IMR-90 (cell line): ENCODE measurements at regions not wholly inside any gene's neighbourhood (a gene's known extent, or its start where the extent isn't known, plus 50 kb on each side); places are given as distances from the start of the nearest gene placed in this dataset.

ENCODE experiments used
- ATAC-seq: fragments of 200-7000 bp; cut with Tn5 transposase; 2 replicates; pipeline ENCODE4 v1.9.1; 2020; ENCODE audit warnings: low read depth, mild to moderate bottlenecking, moderate library complexity
- BruUV-seq: library from RNA; stranded (reverse); fragments of 400-500 nt; replicated peaks from 2 replicates; lab custom pipeline; 2021; lab: Mats Ljungman, UMichigan
- CTCF ChIA-PET: fragments of 300-600 bp; formaldehyde crosslinking; extraction: SDS; loops from one replicate; lab custom pipeline; 2021; ENCODE audit warnings: antibody characterized with exemption; lab: Yijun Ruan, JAX
- POLR2A ChIA-PET: fragments of 300-600 bp; sonication (Branson Sonifier 250); formaldehyde crosslinking; loops from one replicate; lab custom pipeline; 2022; ENCODE audit warnings: antibody characterized with exemption; ENCODE audit not compliant: unreplicated experiment; lab: Charles Lee
- DNase-seq: peaks from one replicate; pipeline ENCODE4 v3.0.0; 2013
- H2AFZ ChIP-seq: replicated peaks from 2 replicates; pipeline ENCODE3; 2013; ENCODE audit warnings: low read length, mild to moderate bottlenecking; ENCODE audit not compliant: poor library complexity
- H2AK5ac ChIP-seq: 2 replicates; pipeline ENCODE4 v1.6.1; 2013; ENCODE audit warnings: low read depth, low read length, inconsistent platforms
- H2AK9ac ChIP-seq: replicated peaks from 2 replicates; pipeline ENCODE3; 2013; ENCODE audit warnings: mild to moderate bottlenecking, low read depth, low read length, moderate library complexity; ENCODE audit not compliant: poor library complexity
- H2BK120ac ChIP-seq: 2 replicates; pipeline ENCODE4 v1.6.1; 2013; ENCODE audit warnings: low read depth, low read length, inconsistent platforms
- H2BK15ac ChIP-seq: 3 replicates; pipeline ENCODE4 v1.6.1; 2013; ENCODE audit warnings: low read depth, low read length, inconsistent platforms
- H2BK20ac ChIP-seq: 2 replicates; pipeline ENCODE4 v1.6.1; 2013; ENCODE audit warnings: low read depth, mild to moderate bottlenecking, inconsistent platforms, low read length, moderate library complexity
- H2BK5ac ChIP-seq: 2 replicates; pipeline ENCODE4 v1.6.1; 2013; ENCODE audit warnings: mild to moderate bottlenecking, low read depth, low read length, inconsistent platforms; ENCODE audit not compliant: poor library complexity, severe bottlenecking
- H3K14ac ChIP-seq: replicated peaks from 2 replicates; pipeline ENCODE4 v1.6.1; 2013; ENCODE audit warnings: low read depth, low read length, inconsistent platforms
- H3K18ac ChIP-seq: 2 replicates; pipeline ENCODE4 v1.6.1; 2013; ENCODE audit warnings: low read depth, low read length, control low read depth
- H3K23ac ChIP-seq: 2 replicates; pipeline ENCODE4 v1.6.1; 2013; ENCODE audit warnings: low read depth, low read length, inconsistent platforms
- H3K27ac ChIP-seq: 2 replicates; pipeline ENCODE4 v1.5.1; 2013; ENCODE audit warnings: mild to moderate bottlenecking, control low read depth, low read length; ENCODE audit not compliant: insufficient read depth
- H3K27me3 ChIP-seq: 2 replicates; pipeline ENCODE4 v1.6.1; 2013; ENCODE audit warnings: low read length; ENCODE audit not compliant: control insufficient read depth, insufficient read depth
- H3K36me3 ChIP-seq: 2 replicates; pipeline ENCODE4 v1.6.1; 2013; ENCODE audit warnings: low read length, mixed read lengths; ENCODE audit not compliant: control insufficient read depth, insufficient read depth
- H3K4ac ChIP-seq: 2 replicates; pipeline ENCODE4 v1.6.1; 2013; ENCODE audit warnings: low read depth, low read length, inconsistent platforms
- H3K4me1 ChIP-seq: 2 replicates; pipeline ENCODE4 v1.6.1; 2013; ENCODE audit warnings: low read length, mixed read lengths; ENCODE audit not compliant: control insufficient read depth, insufficient read depth
- H3K4me2 ChIP-seq: 2 replicates; pipeline ENCODE4 v1.6.1; 2013; ENCODE audit warnings: low read depth, mild to moderate bottlenecking, control low read depth, low read length, moderate library complexity
- H3K4me3 ChIP-seq: 2 replicates; pipeline ENCODE4 v1.5.1; 2013; ENCODE audit warnings: low read depth, mild to moderate bottlenecking, control low read depth, low read length, moderate library complexity; ENCODE audit not compliant: insufficient read depth
- H3K56ac ChIP-seq: 2 replicates; pipeline ENCODE4 v1.6.1; 2013; ENCODE audit warnings: low read length, inconsistent platforms; ENCODE audit not compliant: insufficient read depth; ENCODE audit errors: extremely low read depth
- H3K79me1 ChIP-seq, 2 experiments: 2 replicates each; pipeline ENCODE4 v1.6.1; 2013; ENCODE audit warnings: low read length in 2 of 2, inconsistent platforms in 1 of 2, low read depth in 1 of 2
- H3K9ac ChIP-seq: 2 replicates; pipeline ENCODE4 v1.6.1; 2013; ENCODE audit warnings: low read depth, low read length, control low read depth
- H3K9me1 ChIP-seq: 2 replicates; pipeline ENCODE4 v1.6.1; 2013; ENCODE audit warnings: low read length, inconsistent platforms; ENCODE audit not compliant: insufficient read depth
- H3K9me3 ChIP-seq: 2 replicates; pipeline ENCODE4 v1.6.1; 2013; ENCODE audit warnings: low read length; ENCODE audit not compliant: control insufficient read depth, insufficient read depth
- H4K20me1 ChIP-seq: 2 replicates; pipeline ENCODE4 v1.6.1; 2013; ENCODE audit warnings: low read length, inconsistent platforms; ENCODE audit not compliant: insufficient read depth
- H4K5ac ChIP-seq: 2 replicates; pipeline ENCODE4 v1.6.1; 2013; ENCODE audit warnings: mild to moderate bottlenecking, low read depth, low read length, control low read depth
- H4K8ac ChIP-seq, 2 experiments: 2 replicates each; pipeline ENCODE4 v1.6.1; 2013; ENCODE audit warnings: low read depth in 2 of 2, low read length in 2 of 2, control low read depth in 1 of 2, inconsistent platforms in 1 of 2
- H4K91ac ChIP-seq: 2 replicates; pipeline ENCODE4 v1.6.1; 2013; ENCODE audit warnings: low read depth, low read length, inconsistent platforms; ENCODE audit not compliant: insufficient read depth
- BHLHE40 ChIP-seq: fragments of 150-350 bp; IDR thresholded peaks from 2 replicates; pipeline ENCODE4 v1.6.1; 2016; ENCODE audit warnings: mild to moderate bottlenecking, low read depth, low read length
- CEBPB ChIP-seq: IDR thresholded peaks from 2 replicates; pipeline ENCODE4 v1.6.1; 2012; ENCODE audit warnings: low read depth, low read length, improper control_type of control experiment
- CHD1 ChIP-seq: IDR thresholded peaks from 2 replicates; pipeline ENCODE4 v1.6.1; 2012; ENCODE audit warnings: low read depth, low read length, improper control_type of control experiment
- FOS ChIP-seq: fragments of 150-350 bp; IDR thresholded peaks from 2 replicates; pipeline ENCODE4 v1.6.1; 2016; ENCODE audit warnings: low read depth, low read length
- MAFK ChIP-seq: IDR thresholded peaks from 2 replicates; pipeline ENCODE4 v1.6.1; 2012; ENCODE audit warnings: low read depth, low read length, improper control_type of control experiment
- MAZ ChIP-seq: IDR thresholded peaks from 2 replicates; pipeline ENCODE4 v1.6.1; 2012; ENCODE audit warnings: low read depth, mild to moderate bottlenecking, low read length, improper control_type of control experiment, moderate library complexity, borderline replicate concordance
- MXI1 ChIP-seq: IDR thresholded peaks from 2 replicates; pipeline ENCODE4 v1.6.1; 2012; ENCODE audit warnings: low read depth, mild to moderate bottlenecking, low read length, moderate library complexity, borderline replicate concordance
- NFE2L2 ChIP-seq: fragments of 150-350 bp; IDR thresholded peaks from 2 replicates; pipeline ENCODE4 v1.6.1; 2016; ENCODE audit warnings: low read depth, mild to moderate bottlenecking, low read length
- POLR2A ChIP-seq: IDR thresholded peaks from 2 replicates; pipeline ENCODE4 v1.6.1; 2012; ENCODE audit warnings: mild to moderate bottlenecking, low read depth, low read length
- RAD21 ChIP-seq: IDR thresholded peaks from 2 replicates; pipeline ENCODE4 v1.6.1; 2012; ENCODE audit warnings: low read length, improper control_type of control experiment
- RCOR1 ChIP-seq: IDR thresholded peaks from 2 replicates; pipeline ENCODE4 v1.6.1; 2012; ENCODE audit warnings: mild to moderate bottlenecking, low read length, improper control_type of control experiment; ENCODE audit not compliant: insufficient replicate concordance
- RFX5 ChIP-seq: IDR thresholded peaks from 2 replicates; pipeline ENCODE4 v1.8.0; 2012; ENCODE audit warnings: low read depth, mild to moderate bottlenecking, low read length, moderate library complexity
- SMC3 ChIP-seq: fragments of 150-350 bp; IDR thresholded peaks from 2 replicates; pipeline ENCODE4 v1.6.1; 2016; ENCODE audit warnings: low read depth, mild to moderate bottlenecking, antibody characterized with exemption, low read length, moderate library complexity
- dilution Hi-C: fragments of 300-500 bp; cut with HindIII; formaldehyde crosslinking; loops from one replicate; pipeline ENCODE4 v1.14.3; 2018; ENCODE audit warnings: low sequenced_read_pairs; ENCODE audit not compliant: unreplicated experiment
- in situ Hi-C: fragments of 300-500 bp; cut with MboI; formaldehyde crosslinking; loops from 3 replicates; pipeline ENCODE4 v1.14.3; 2019; ENCODE audit warnings: low sequenced_read_pairs, inconsistent platforms, mixed read lengths
- intact Hi-C: fragments of 100-400 bp; cut with micrococcal nuclease; formaldehyde crosslinking; loops from 2 replicates; pipeline ENCODE4 v1.10.0; 2022
- TF ChIP-seq, protein P1 (sequence below): fragments of 150-350 bp; IDR thresholded peaks from 2 replicates; pipeline ENCODE4 v1.6.1; 2016; ENCODE audit warnings: low read depth, mild to moderate bottlenecking, low read length, moderate library complexity, borderline replicate concordance
- TF ChIP-seq, protein P2 (sequence below): fragments of 150-350 bp; IDR thresholded peaks from 2 replicates; pipeline ENCODE4 v1.6.1; 2017; ENCODE audit warnings: mild to moderate bottlenecking, antibody characterized with exemption, low read length, low read depth
- TF ChIP-seq, protein P3 (sequence below): conservative IDR thresholded peaks from 2 replicates; pipeline ENCODE4 v1.5.1; 2012; ENCODE audit warnings: mild to moderate bottlenecking, low read depth, low read length, improper control_type of control experiment

DNA sequence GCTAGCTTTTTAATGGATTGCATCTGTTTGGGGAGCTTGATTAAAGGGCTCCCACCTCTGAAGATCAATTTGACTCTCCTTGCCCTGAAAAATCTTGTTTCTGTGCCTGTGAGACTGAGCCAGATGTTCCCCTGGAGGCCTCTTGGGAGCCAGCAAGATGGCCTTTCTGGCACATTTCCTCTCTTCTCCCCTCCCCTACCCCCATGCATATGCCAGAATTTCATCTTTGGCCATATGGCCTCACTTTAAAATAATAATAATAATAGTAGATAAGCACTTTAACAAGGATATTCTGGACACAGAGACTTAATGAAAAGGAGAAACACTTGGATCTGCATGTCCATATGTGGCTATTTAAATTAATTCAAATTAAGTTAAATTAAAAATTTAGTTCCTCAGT is 144.1 kb upstream of the CES5A start:
- Histone ChIP-seq H4K91ac (no peak overlapping the region), H2BK120ac (no peak overlapping the region), H3K27ac (no peak overlapping the region), H3K4me1 (no peaks in the 10 kb centered on the region), H3K9ac (no peak overlapping the region), H3K18ac (no peak overlapping the region), H3K27me3 (no peaks in the 10 kb centered on the region), H3K4me2 (no peak overlapping the region), H3K56ac (no peak overlapping the region), H3K9me3 (no peaks in the 10 kb centered on the region), H3K14ac (no peak overlapping the region), H4K8ac (no peak overlapping the region), H2AFZ (no peak overlapping the region), H3K36me3 (no peaks in the 10 kb centered on the region), H3K23ac (no peak overlapping the region), H3K4me3 (no peak overlapping the region), H3K4ac (no peak overlapping the region), H3K9me1 (no peaks in the 10 kb centered on the region), H4K20me1 (no peaks in the 10 kb centered on the region), H2AK9ac (no peak overlapping the region), H2BK5ac (no peak overlapping the region), H2BK20ac (no peak overlapping the region), H2BK15ac (no peak overlapping the region), H3K79me1 (no peaks in the 10 kb centered on the region), H4K5ac (no peak overlapping the region), H2AK5ac (no peak overlapping the region)
- DNase-seq = no peak
- intact Hi-C loops (no loop called here), in situ Hi-C loops (no loop called here), dilution Hi-C loops (no loop called here)
- ChIA-PET POLR2A (no interaction called here), CTCF (no interaction called here)
- TF ChIP-seq MAFK = no peak
- TF ChIP-seq RCOR1 = no peak
- no peak for TF ChIP-seq RAD21
- TF ChIP-seq CHD1 = no peak
- no peak for TF ChIP-seq CEBPB
- no peak for TF ChIP-seq SMC3
- TF ChIP-seq, protein P1, sequence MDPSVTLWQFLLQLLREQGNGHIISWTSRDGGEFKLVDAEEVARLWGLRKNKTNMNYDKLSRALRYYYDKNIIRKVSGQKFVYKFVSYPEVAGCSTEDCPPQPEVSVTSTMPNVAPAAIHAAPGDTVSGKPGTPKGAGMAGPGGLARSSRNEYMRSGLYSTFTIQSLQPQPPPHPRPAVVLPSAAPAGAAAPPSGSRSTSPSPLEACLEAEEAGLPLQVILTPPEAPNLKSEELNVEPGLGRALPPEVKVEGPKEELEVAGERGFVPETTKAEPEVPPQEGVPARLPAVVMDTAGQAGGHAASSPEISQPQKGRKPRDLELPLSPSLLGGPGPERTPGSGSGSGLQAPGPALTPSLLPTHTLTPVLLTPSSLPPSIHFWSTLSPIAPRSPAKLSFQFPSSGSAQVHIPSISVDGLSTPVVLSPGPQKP = no peak
- TF ChIP-seq RFX5 = no peak
- no peak for TF ChIP-seq POLR2A
- TF ChIP-seq FOS = no peak
- TF ChIP-seq, protein P2, sequence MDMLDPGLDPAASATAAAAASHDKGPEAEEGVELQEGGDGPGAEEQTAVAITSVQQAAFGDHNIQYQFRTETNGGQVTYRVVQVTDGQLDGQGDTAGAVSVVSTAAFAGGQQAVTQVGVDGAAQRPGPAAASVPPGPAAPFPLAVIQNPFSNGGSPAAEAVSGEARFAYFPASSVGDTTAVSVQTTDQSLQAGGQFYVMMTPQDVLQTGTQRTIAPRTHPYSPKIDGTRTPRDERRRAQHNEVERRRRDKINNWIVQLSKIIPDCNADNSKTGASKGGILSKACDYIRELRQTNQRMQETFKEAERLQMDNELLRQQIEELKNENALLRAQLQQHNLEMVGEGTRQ = no peak
- TF ChIP-seq MAZ = no peak
- no peak for TF ChIP-seq MXI1
- TF ChIP-seq, protein P3, sequence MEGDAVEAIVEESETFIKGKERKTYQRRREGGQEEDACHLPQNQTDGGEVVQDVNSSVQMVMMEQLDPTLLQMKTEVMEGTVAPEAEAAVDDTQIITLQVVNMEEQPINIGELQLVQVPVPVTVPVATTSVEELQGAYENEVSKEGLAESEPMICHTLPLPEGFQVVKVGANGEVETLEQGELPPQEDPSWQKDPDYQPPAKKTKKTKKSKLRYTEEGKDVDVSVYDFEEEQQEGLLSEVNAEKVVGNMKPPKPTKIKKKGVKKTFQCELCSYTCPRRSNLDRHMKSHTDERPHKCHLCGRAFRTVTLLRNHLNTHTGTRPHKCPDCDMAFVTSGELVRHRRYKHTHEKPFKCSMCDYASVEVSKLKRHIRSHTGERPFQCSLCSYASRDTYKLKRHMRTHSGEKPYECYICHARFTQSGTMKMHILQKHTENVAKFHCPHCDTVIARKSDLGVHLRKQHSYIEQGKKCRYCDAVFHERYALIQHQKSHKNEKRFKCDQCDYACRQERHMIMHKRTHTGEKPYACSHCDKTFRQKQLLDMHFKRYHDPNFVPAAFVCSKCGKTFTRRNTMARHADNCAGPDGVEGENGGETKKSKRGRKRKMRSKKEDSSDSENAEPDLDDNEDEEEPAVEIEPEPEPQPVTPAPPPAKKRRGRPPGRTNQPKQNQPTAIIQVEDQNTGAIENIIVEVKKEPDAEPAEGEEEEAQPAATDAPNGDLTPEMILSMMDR = no peak
- no peak for TF ChIP-seq NFE2L2
- TF ChIP-seq BHLHE40 = no peak
- no TSS peak for BruUV-seq
- no peak for ATAC-seq
